Neural cell (in vitro differentiated cells): ENCODE measurements at regions not wholly inside any gene's neighbourhood (a gene's known extent, or its start where the extent isn't known, plus 50 kb on each side); places are given as distances from the start of the nearest gene placed in this dataset.

Experiments
- H2AFZ ChIP-seq: fragments of 200-600, 300-800 bp; sonication (generic), shearing (Covaris generic); 2 replicates; pipeline ENCODE4 v1.6.0; 2014; ENCODE audit warnings: low read depth, mild to moderate bottlenecking, antibody characterized with exemption, low read length, moderate library complexity
- H3F3A ChIP-seq: fragments of 200-600 bp; shearing (Covaris generic); 2 replicates; pipeline ENCODE4 v1.6.1; 2016; ENCODE audit warnings: mild to moderate bottlenecking, moderate library complexity, mixed read lengths, antibody characterized with exemption, low read length; ENCODE audit not compliant: insufficient read depth, poor library complexity, severe bottlenecking
- H3K27ac ChIP-seq: fragments of 200-600, 300-800 bp; sonication (generic), shearing (Covaris generic); 2 replicates; pipeline ENCODE4 v1.5.1; 2014; ENCODE audit warnings: mild to moderate bottlenecking, low read length, moderate library complexity
- H3K27me3 ChIP-seq: fragments of 300-800, 200-600 bp; sonication (generic), shearing (Covaris generic); 2 replicates; pipeline ENCODE4 v1.6.0; 2014; ENCODE audit warnings: mild to moderate bottlenecking, low read depth, low read length, moderate library complexity; ENCODE audit not compliant: insufficient read depth
- H3K36me3 ChIP-seq: fragments of 300-800, 200-600 bp; sonication (generic), shearing (Covaris generic); 2 replicates; pipeline ENCODE4 v1.5.1; 2014; ENCODE audit warnings: mild to moderate bottlenecking, antibody characterized with exemption, low read length, moderate library complexity; ENCODE audit not compliant: insufficient read depth
- H3K4me2 ChIP-seq: fragments of 300-800, 200-600 bp; sonication (generic), shearing (Covaris generic); 2 replicates; pipeline ENCODE4 v1.6.0; 2014; ENCODE audit warnings: mild to moderate bottlenecking, low read length
- H3K4me3 ChIP-seq: fragments of 300-800, 200-600 bp; sonication (generic), shearing (Covaris generic); 2 replicates; pipeline ENCODE4 v1.5.1; 2014; ENCODE audit warnings: mild to moderate bottlenecking, low read length, moderate library complexity
- H3K79me2 ChIP-seq: fragments of 200-600 bp; shearing (Covaris generic); replicated peaks from 2 replicates; pipeline ENCODE4 v1.6.0; 2014; ENCODE audit warnings: mild to moderate bottlenecking, low read length, moderate library complexity; ENCODE audit not compliant: insufficient read depth
- H3K9ac ChIP-seq: fragments of 300-800, 200-600 bp; sonication (generic), shearing (Covaris generic); 2 replicates; pipeline ENCODE4 v1.6.1; 2016; ENCODE audit warnings: mild to moderate bottlenecking, low read length, mixed read lengths
- H3K9me2 ChIP-seq: fragments of 200-600 bp; shearing (Covaris generic); 2 replicates; pipeline ENCODE4 v1.6.1; 2016; ENCODE audit warnings: mild to moderate bottlenecking, low read length, mixed read lengths; ENCODE audit not compliant: insufficient read depth
- H3K9me3 ChIP-seq: fragments of 200-600, 300-800 bp; sonication (generic), shearing (Covaris generic); 2 replicates; pipeline ENCODE4 v1.6.1; 2016; ENCODE audit warnings: mild to moderate bottlenecking, mixed run types, low read length, moderate library complexity, mixed read lengths
- H4K20me1 ChIP-seq: fragments of 200-600 bp; shearing (Covaris generic); 2 replicates; pipeline ENCODE4 v1.6.1; 2016; ENCODE audit warnings: mild to moderate bottlenecking, mixed run types; ENCODE audit not compliant: insufficient read depth
- CTCF ChIP-seq: fragments of 450-650 bp; IDR thresholded peaks from 2 replicates; pipeline ENCODE4 v1.5.1; 2014; ENCODE audit warnings: antibody characterized with exemption, mild to moderate bottlenecking, moderate library complexity; ENCODE audit not compliant: poor library complexity, severe bottlenecking
- EP300 ChIP-seq: fragments of 450-650 bp; conservative IDR thresholded peaks from 2 replicates; pipeline ENCODE4 v1.6.1; 2014; ENCODE audit warnings: antibody characterized with exemption, mild to moderate bottlenecking, moderate library complexity; ENCODE audit not compliant: poor library complexity, severe bottlenecking
- EZH2 ChIP-seq: fragments of 200-600, 300-800 bp; shearing (Covaris generic), sonication (generic); IDR thresholded peaks from 2 replicates; pipeline ENCODE4 v1.6.1; 2014; ENCODE audit warnings: antibody characterized with exemption, low read length, borderline replicate concordance, mild to moderate bottlenecking; ENCODE audit not compliant: insufficient read depth, poor library complexity, severe bottlenecking
- MXI1 ChIP-seq: fragments of 450-650 bp; conservative IDR thresholded peaks from 2 replicates; pipeline ENCODE4 v1.6.1; 2014; ENCODE audit warnings: antibody characterized with exemption, mild to moderate bottlenecking; ENCODE audit not compliant: poor library complexity, severe bottlenecking
- POLR2AphosphoS5 ChIP-seq: IDR thresholded peaks from 2 replicates; pipeline ENCODE4 v1.6.1; 2012
- RAD21 ChIP-seq: fragments of 450-650 bp; conservative IDR thresholded peaks from 2 replicates; pipeline ENCODE4 v1.6.1; 2014; ENCODE audit warnings: antibody characterized with exemption, mild to moderate bottlenecking, moderate library complexity
- SMC3 ChIP-seq: fragments of 450-650 bp; conservative IDR thresholded peaks from 2 replicates; pipeline ENCODE4 v1.6.1; 2014; ENCODE audit warnings: antibody characterized with exemption, mild to moderate bottlenecking, moderate library complexity; ENCODE audit not compliant: poor library complexity
- TAF1 ChIP-seq: IDR thresholded peaks from 2 replicates; pipeline ENCODE4 v1.6.1; 2012; ENCODE audit warnings: low read depth
- TF ChIP-seq, protein P1 (sequence below): IDR thresholded peaks from 2 replicates; pipeline ENCODE4 v1.6.1; 2012; ENCODE audit warnings: borderline replicate concordance

GRCh38 chr13:33973194-33973593, 155.2 kb downstream of the RFC3 start (continued):
- TF ChIP-seq CTCF: no peak

- no peaks in the 10 kb centered on the region for H3K9me2 ChIP-seq
- no peak overlapping the region for H3K9ac ChIP-seq
- H3K4me2 ChIP-seq: no peak overlapping the region
- no peak overlapping the region for H2AFZ ChIP-seq
- H3K27ac ChIP-seq: no peak overlapping the region
- TF ChIP-seq RAD21 (no peak), EZH2 (no peak), EP300 (no peak), SMC3 (no peak), TAF1 (no peak), POLR2AphosphoS5 (no peak), CTCF (no peak), MXI1 (no peak)
- TF ChIP-seq, protein P1, sequence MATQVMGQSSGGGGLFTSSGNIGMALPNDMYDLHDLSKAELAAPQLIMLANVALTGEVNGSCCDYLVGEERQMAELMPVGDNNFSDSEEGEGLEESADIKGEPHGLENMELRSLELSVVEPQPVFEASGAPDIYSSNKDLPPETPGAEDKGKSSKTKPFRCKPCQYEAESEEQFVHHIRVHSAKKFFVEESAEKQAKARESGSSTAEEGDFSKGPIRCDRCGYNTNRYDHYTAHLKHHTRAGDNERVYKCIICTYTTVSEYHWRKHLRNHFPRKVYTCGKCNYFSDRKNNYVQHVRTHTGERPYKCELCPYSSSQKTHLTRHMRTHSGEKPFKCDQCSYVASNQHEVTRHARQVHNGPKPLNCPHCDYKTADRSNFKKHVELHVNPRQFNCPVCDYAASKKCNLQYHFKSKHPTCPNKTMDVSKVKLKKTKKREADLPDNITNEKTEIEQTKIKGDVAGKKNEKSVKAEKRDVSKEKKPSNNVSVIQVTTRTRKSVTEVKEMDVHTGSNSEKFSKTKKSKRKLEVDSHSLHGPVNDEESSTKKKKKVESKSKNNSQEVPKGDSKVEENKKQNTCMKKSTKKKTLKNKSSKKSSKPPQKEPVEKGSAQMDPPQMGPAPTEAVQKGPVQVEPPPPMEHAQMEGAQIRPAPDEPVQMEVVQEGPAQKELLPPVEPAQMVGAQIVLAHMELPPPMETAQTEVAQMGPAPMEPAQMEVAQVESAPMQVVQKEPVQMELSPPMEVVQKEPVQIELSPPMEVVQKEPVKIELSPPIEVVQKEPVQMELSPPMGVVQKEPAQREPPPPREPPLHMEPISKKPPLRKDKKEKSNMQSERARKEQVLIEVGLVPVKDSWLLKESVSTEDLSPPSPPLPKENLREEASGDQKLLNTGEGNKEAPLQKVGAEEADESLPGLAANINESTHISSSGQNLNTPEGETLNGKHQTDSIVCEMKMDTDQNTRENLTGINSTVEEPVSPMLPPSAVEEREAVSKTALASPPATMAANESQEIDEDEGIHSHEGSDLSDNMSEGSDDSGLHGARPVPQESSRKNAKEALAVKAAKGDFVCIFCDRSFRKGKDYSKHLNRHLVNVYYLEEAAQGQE: no peak
- no peaks in the 10 kb centered on the region for H4K20me1 ChIP-seq
- no peaks in the 10 kb centered on the region for H3K36me3 ChIP-seq
- H3K9me3 ChIP-seq: no peaks in the 10 kb centered on the region
- no peak overlapping the region for H3K4me3 ChIP-seq
- H3K79me2 ChIP-seq: no peaks in the 10 kb centered on the region
- no peaks in the 10 kb centered on the region for H3F3A ChIP-seq
- no peaks in the 10 kb centered on the region for H3K27me3 ChIP-seq
These were observed 159.0 kb downstream of the RFC3 start for GRCh38 chr13:33976965-33977364.

GRCh38 chr13:33978653-33979052, 160.7 kb downstream of the RFC3 start:
- H3K9me3 ChIP-seq: no peaks in the 10 kb centered on the region
- no peak overlapping the region for H2AFZ ChIP-seq
- no peaks in the 10 kb centered on the region for H4K20me1 ChIP-seq
- TF ChIP-seq EZH2 (no peak), TAF1 (no peak), MXI1 (no peak), CTCF (no peak), POLR2AphosphoS5 (no peak), RAD21 (no peak), EP300 (no peak), SMC3 (no peak)
- TF ChIP-seq, protein P1: no peak
- H3K27me3 ChIP-seq: no peaks in the 10 kb centered on the region
- H3K9me2 ChIP-seq: no peaks in the 10 kb centered on the region
- H3K9ac ChIP-seq: no peak overlapping the region
- H3K4me3 ChIP-seq: no peak overlapping the region
- no peaks in the 10 kb centered on the region for H3F3A ChIP-seq
- H3K36me3 ChIP-seq: no peaks in the 10 kb centered on the region
- H3K4me2 ChIP-seq: no peak overlapping the region
- no peak overlapping the region for H3K27ac ChIP-seq
- no peaks in the 10 kb centered on the region for H3K79me2 ChIP-seq
